MM.1S (cell line): ENCODE measurements at regions not wholly inside any gene's neighbourhood (a gene's known extent, or its start where the extent isn't known, plus 50 kb on each side); places are given as distances from the start of the nearest gene placed in this dataset.

Experiments used
- CTCF ChIP-seq: fragments of 300-600 bp; sonication (generic); IDR thresholded peaks from 2 replicates; pipeline ENCODE4 v1.5.1; 2016; ENCODE audit warnings: antibody characterized with exemption, low read length, mixed read lengths
- EZH2phosphoT487 ChIP-seq: fragments of 300-600 bp; sonication (generic); IDR thresholded peaks from 2 replicates; pipeline ENCODE4 v1.6.1; 2018; ENCODE audit warnings: antibody characterized with exemption, low read length

- no peak for TF ChIP-seq EZH2phosphoT487
- TF ChIP-seq CTCF, result no peak
Measured at GRCh38 chr19:13639342-13639929, 124.9 kb upstream of the MRI1 start.
